Hepatocyte (in vitro differentiated cells): ENCODE measurements at regions not wholly inside any gene's neighbourhood (a gene's known extent, or its start where the extent isn't known, plus 50 kb on each side); places are given as distances from the start of the nearest gene placed in this dataset.

Experiments used
- CTCF ChIP-seq: fragments of 200-600 bp; sonication (generic); IDR thresholded peaks from 2 replicates; pipeline ENCODE4 v1.5.1; 2016; ENCODE audit warnings: antibody characterized with exemption, mild to moderate bottlenecking; ENCODE audit not compliant: poor library complexity
- EZH2 ChIP-seq: fragments of 200-600 bp; sonication (generic); IDR thresholded peaks from 2 replicates; pipeline ENCODE4 v1.6.1; 2016; ENCODE audit warnings: antibody characterized with exemption, mild to moderate bottlenecking, borderline replicate concordance

- TF ChIP-seq EZH2 (no peak), CTCF (no peak)
Measured at GRCh38 chr4:28092610-28093009, 1232.0 kb downstream of the STIM2 start.
